Fibroblast of skin of scalp (primary cell): ENCODE measurements at regions not wholly inside any gene's neighbourhood (a gene's known extent, or its start where the extent isn't known, plus 50 kb on each side); places are given as distances from the start of the nearest gene placed in this dataset.

Source experiments
- DNase-seq: peaks from one replicate; pipeline ENCODE4 v3.0.0-alpha.2; 2013

GRCh38 chr1:73953586-73953985 lies 244.4 kb downstream of the LRRIQ3 start:
- DNase-seq = no peak

DNA sequence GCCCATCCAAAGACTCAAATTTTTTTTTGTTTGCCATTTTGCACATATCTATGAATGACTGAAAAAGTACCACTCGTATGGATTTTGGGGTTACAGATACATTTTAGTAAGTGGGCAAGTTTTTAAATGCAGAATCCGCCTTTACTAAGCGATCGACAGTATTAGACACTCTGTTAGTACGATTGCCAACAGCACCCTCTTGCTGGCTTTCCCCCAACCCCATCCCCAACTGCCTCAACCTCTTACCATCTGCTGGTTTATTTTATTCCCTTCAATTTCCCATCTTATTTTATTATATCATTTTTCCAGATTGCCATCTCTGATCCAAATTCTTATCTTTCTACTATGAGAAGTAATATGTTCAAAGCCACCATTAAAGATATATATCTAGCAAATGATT lies 244.8 kb downstream of the LRRIQ3 start:
- no peak for DNase-seq

DNA sequence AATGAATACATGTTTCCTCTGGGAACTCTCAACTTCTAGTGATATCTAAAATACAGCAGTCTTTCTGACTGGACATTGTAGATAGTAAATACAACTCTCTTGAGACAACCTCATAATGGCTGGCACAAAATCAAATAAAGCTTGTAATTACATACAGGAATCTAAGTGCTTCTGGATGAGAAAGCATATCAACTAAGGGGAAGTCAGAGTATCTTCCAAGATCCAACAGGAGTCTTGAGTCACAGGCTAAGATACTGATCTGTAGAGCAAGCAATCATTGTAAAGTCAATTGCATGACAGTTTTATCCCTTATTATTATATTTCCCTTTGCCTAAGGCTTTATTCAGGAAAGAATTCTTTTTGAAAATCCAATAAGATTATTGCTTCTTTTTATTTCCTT lies 249.9 kb downstream of the LRRIQ3 start:
- no peak for DNase-seq

- no peak for DNase-seq
Measured at GRCh38 chr1:73947009-73947408, 251.0 kb downstream of the LRRIQ3 start.

DNA sequence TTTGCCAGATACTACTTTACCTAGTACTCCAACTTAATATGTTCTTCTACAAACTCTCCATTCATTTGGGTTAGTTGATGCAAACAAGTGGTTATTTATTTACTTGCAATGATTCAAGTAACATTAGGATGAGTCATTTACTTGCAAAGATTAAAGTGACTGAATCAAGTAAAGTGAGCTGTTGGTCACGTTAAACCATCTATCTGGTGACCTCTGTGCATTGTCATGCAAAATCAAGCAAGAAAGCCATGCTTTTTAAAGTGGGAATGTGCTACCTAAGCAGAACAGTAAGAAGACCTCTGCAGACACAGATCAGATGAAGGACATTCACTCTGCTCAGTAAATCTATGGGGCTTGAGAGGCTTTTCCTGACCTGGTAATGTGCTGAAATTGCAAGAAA lies 254.7 kb downstream of the LRRIQ3 start:
- no peak for DNase-seq

DNA sequence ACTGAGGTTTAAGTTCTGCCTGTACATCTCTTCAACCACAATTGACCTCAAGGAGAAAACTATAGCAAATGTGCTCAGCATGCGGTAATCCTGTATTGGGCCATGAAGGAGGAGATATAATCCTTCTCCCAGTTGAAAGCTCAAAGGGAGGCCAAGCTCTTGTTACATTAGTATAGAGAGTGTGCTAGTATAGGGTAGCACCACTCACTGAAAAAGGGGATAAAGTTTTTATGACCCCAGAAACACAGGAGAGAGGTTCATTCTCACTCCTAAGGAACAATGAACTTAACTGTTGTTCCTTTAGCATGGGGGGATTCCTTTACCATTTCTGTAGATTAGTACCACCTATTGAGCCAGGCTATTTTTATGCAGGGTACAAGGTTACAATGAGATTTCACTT lies 267.7 kb downstream of the LRRIQ3 start:
- DNase-seq = no peak

GRCh38 chr1:73914951-73915350 lies 283.0 kb downstream of the LRRIQ3 start:
- DNase-seq = no peak

- DNase-seq = no peak
Measured at GRCh38 chr1:73913025-73913424, 285.0 kb downstream of the LRRIQ3 start.

DNA sequence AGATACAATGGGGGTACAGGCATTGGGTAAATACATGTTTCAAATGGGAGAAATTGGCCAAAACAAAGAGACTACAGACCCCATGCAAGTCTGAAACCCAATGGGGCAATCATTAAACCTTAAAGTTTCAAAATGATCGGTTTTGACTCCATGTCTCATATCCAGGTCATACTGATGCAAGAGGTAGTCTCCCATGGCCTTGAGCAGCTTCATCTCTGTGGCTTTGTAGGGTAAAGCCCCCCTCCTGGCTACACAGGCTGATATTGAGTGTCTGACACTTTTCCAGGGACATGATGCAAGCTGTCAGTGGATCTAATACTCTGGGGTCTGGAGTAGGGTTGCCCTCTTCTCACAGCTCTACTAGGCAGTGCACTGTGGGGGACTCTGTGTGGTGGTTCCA lies 286.1 kb downstream of the LRRIQ3 start:
- DNase-seq = no peak

- no peak for DNase-seq
Measured at GRCh38 chr1:73910466-73910865, 287.5 kb downstream of the LRRIQ3 start.

DNA sequence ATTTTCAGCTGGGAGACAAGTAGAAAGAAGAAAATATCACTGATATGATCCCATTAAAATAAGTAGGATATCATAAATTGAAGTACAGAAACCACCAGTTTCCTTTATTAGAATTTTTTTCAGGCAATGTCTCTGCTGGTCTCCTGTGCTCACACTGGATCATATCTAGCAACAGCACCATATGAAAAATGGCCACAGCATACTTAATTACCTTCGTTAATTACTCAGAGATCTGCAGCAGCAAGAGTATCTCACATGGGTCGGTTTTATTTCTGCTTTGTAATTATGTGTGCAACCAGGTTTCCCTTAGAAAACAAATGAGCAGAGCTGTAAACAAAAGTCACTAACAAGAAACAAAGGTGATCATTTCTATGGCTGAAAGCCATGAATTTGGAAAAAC lies 287.9 kb downstream of the LRRIQ3 start:
- DNase-seq = no peak

DNA sequence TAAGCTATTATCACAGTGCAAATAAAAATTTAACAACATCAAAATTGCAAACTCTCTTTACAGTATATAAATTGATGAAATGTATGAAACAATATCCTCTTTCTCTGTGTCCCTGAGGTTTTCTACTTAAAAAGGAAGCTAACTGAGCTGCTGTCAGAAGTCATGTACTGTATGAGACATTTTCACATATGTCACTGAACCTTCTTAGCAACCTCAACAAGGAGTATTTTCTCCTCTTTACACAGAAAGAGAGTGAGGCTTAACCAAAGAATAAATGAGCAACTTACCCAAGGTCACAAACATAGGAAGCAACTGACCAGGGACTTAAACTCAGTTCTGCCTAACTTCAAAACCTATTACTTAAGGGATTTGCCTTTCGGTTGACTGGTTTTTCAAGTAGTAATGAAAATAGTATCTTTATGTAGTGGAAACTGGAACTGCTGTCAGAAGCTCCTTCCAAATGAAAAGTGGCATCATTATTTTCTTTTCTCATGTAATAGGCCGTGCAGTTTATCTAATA lies 288.9 kb downstream of the LRRIQ3 start:
- no peak for DNase-seq

- DNase-seq = no peak
Measured at GRCh38 chr1:73907051-73907450, 290.9 kb downstream of the LRRIQ3 start.

DNA sequence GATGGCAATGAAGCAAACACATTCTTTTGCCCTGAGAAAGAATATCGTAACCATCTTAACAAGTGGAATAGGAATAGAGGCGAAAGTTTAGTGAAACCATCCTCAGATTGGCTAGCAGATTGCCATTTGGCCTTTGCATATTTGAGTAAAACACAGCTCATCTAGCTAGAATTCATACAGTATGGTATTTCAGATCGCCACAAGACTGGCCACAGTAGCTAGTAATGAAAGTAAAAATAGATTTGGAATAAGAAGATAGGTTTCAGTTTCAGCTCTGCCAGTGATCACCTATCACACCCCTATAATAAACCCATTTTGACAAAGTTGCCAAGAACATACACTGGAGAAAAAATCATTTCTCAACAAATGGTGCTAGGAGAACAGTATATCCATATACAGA lies 294.9 kb downstream of the LRRIQ3 start:
- no peak for DNase-seq

GRCh38 chr1:73901738-73902137 lies 296.2 kb downstream of the LRRIQ3 start:
- no peak for DNase-seq

GRCh38 chr1:73899311-73899710 lies 298.7 kb downstream of the LRRIQ3 start:
- DNase-seq = no peak

- DNase-seq = no peak
Measured at GRCh38 chr1:73898540-73898939, 299.4 kb downstream of the LRRIQ3 start.

DNA sequence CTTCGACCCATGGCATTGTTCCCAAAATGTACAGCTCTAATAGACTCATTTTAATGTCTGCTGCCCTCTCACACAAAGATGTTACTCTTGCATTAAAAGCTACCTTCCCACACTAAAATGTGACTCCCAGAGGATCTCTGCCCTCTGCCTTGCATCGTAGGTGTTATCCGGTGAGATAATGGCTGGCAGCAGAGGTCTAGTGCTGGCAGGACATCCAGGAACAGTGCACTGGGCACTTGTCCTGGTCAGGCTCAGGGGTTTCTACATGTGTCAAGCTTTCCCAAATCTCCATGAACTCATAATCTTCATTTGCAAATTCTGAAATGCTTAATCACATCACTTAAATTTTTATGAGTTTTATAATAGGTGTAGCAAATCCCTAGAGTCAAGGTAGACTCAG lies 310.6 kb downstream of the LRRIQ3 start:
- DNase-seq = no peak

GRCh38 chr1:73886716-73887115 lies 311.3 kb downstream of the LRRIQ3 start:
- no peak for DNase-seq

DNA sequence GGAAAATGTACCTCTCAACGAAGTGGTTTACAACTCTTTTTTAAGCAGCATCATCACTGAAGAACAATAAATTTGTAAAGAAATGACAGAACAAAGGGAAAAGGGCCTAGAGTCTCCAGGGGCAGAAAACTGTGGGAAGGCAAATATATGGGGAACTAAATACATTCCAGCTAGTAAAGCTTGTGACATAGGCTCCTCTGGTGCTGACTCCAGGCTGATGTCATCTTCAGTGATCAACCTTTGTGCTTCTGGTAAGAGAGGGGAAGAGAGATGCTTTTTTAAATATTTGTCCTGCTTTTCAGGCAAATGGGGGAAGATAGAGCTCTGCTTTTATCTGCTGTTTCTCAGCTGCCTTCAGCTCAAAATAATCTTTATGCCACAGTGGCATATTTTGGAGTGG lies 323.2 kb downstream of the LRRIQ3 start:
- no peak for DNase-seq

- no peak for DNase-seq
Measured at GRCh38 chr1:73868810-73869336, 329.1 kb downstream of the LRRIQ3 start.

DNA sequence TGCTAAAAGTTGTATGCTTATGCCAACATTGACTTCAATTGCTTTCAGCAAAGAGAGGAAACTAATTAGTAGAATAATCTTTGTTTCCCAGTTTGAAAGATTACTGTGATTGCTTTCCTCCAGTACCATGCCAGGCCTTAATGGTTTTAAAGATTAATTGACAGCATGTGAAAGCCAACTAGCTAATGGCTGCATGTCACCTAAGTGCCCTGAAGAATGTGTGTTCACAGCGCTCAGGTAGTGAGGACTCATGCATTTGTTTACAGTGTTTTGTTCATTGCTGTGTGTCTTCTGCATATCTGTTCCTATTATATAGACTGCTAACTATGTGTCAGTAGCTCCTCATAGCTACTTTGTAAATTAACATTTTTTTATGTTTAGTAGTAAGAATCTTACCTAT lies 335.6 kb downstream of the LRRIQ3 start:
- DNase-seq = no peak

DNA sequence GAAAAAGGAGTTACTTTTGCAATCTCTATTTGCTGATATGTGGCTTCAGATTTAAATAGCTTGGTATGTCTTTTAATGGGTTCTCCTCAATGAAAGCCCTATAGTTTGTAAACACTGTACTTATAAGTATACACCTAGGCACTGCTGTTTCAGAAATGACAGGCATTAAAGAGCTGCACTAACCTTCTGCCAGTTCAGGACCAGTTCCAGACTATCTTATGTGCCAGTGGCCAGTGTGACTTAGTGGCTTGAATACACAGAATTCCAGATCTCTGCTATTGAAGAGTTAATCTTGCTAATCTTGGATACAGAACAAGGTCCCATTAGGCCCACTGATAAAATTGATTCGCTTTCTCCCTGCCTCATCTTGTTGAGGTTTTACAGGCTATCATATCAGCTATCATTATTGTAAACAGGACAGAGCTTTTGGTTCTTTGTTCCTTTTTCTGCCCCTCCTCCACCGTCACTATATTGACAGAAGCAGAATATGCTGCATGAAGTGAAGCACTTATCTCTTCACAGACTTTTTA lies 337.5 kb downstream of the LRRIQ3 start:
- DNase-seq = no peak

GRCh38 chr1:73859227-73859626 lies 338.7 kb downstream of the LRRIQ3 start:
- DNase-seq = no peak

- DNase-seq = no peak
Measured at GRCh38 chr1:73854527-73854926, 343.4 kb downstream of the LRRIQ3 start.
